Body of pancreas (tissue), 4 donors: ENCODE measurements at regions not wholly inside any gene's neighbourhood (a gene's known extent, or its start where the extent isn't known, plus 50 kb on each side); places are given as distances from the start of the nearest gene placed in this dataset.

Source experiments
- ATAC-seq: fragments of 150-250 bp; one replicate; pipeline ENCODE4 v1.9.1; 2016
- DNase-seq, 4 donors: peaks; one replicate each; pipeline ENCODE4 v3.0.0-alpha.2; 2019
- H3K27ac ChIP-seq, 4 donors: fragments of 200-600 bp; sonication (generic); 1 replicate in 3 of 4; 2 replicates in 1 of 4; pipeline versions ENCODE4 v1.5.1 to v1.6.1; 2016 to 2019; ENCODE audit warnings: mild to moderate bottlenecking in 1 of 4, mixed read lengths in 1 of 4, moderate library complexity in 1 of 4
- H3K27me3 ChIP-seq, 2 donors: fragments of 200-600 bp; sonication (generic); one replicate each; pipeline ENCODE4 v1.6.0; 2016; ENCODE audit warnings: mild to moderate bottlenecking in 1 of 2
- H3K36me3 ChIP-seq, 2 donors: fragments of 200-600 bp; sonication (generic); replicated peaks in 1 of 2; 2 replicates each; pipeline ENCODE4 v1.5.1; 2016; ENCODE audit warnings: low read depth in 2 of 2; ENCODE audit not compliant: insufficient read depth in 1 of 2
- H3K4me1 ChIP-seq: fragments of 200-600 bp; sonication (generic); one replicate; pipeline ENCODE4 v1.6.0; 2016
- H3K4me3 ChIP-seq, 2 donors: fragments of 200-600 bp; sonication (generic); 1 replicate in 1 of 2; 2 replicates in 1 of 2; pipeline ENCODE4 v1.5.1; 2016 to 2019
- H3K9me3 ChIP-seq, 3 donors: fragments of 200-600 bp; sonication (generic); 1 replicate in 2 of 3; 2 replicates in 1 of 3; pipeline ENCODE4 v1.5.1; 2016
- CTCF ChIP-seq, 7 experiments: fragments of 450-650 bp in 4 of 7; fragments of 200-600 bp in 3 of 7; sonication (generic) in 3 of 7; IDR thresholded peaks; one replicate each; pipeline ENCODE4 v1.5.1; 2016 to 2019; ENCODE audit warnings: antibody characterized with exemption in 7 of 7
- POLR2A ChIP-seq, 3 donors: fragments of 450-650 bp; IDR thresholded peaks; one replicate each; pipeline ENCODE4 v1.6.1; 2016; ENCODE audit warnings: antibody characterized with exemption in 3 of 3, mild to moderate bottlenecking in 2 of 3
- WGBS, 2 donors: methylation state at CpG; one replicate each; pipeline ENCODE4 v1.1.5; 2017; 5-methylcytosine and 5-hydroxymethylcytosine counted together
- intact Hi-C: fragments of 100-400 bp; cut with DNase I; formaldehyde crosslinking; loops from one replicate; pipeline ENCODE4 v1.15.1; 2023

- Histone ChIP-seq H3K36me3 (no peaks in the 10 kb centered on the region), H3K9me3 (no peaks in the 10 kb centered on the region), H3K27me3 (no peaks in the 10 kb centered on the region), H3K27ac (no peak overlapping the region), H3K4me3 (no peak overlapping the region), H3K4me1 (peaks cover 42% of the 10 kb centered on the region)
- DNase-seq, result no peak
- TF ChIP-seq CTCF (IDR thresholded peaks at IDR 0.05), result no peak
- TF ChIP-seq POLR2A (IDR thresholded peaks at IDR 0.05), result no peak
- WGBS, 2 donors, result 82 to 84% methylated on average over 11 of the region's 11 CpGs
- no peak for ATAC-seq
- intact Hi-C loops, result no loop called here
Measured at GRCh38 chr1:229105822-229106525, 164.9 kb upstream of the RAB4A start.

- peaks cover 49% of the 10 kb centered on the region for H3K4me1 ChIP-seq
- ATAC-seq (no peak), DNase-seq (no peak)
- 80 to 87% methylated on average over 7 of the region's 7 CpGs for WGBS, 2 donors
- no peak overlapping the region for H3K27ac ChIP-seq
- intact Hi-C loops, result no loop called here
- TF ChIP-seq CTCF (IDR thresholded peaks at IDR 0.05), result no peak
- TF ChIP-seq POLR2A (IDR thresholded peaks at IDR 0.05), result no peak
- H3K4me3 ChIP-seq, result no peak overlapping the region
- no peaks in the 10 kb centered on the region for H3K36me3 ChIP-seq
- no peaks in the 10 kb centered on the region for H3K9me3 ChIP-seq
- no peaks in the 10 kb centered on the region for H3K27me3 ChIP-seq
Measured at GRCh38 chr1:229106526-229107125, 164.3 kb upstream of the RAB4A start.

GRCh38 chr1:229107304-229107815 is 163.6 kb upstream of the RAB4A start:
- intact Hi-C loops, result no loop called here
- DNase-seq (peak in 1 of 4 donors; percentile 2), ATAC-seq (no peak)
- Histone ChIP-seq H3K27me3 (no peaks in the 10 kb centered on the region), H3K9me3 (no peaks in the 10 kb centered on the region), H3K27ac (no peak overlapping the region), H3K4me1 (peaks cover 56% of the 10 kb centered on the region), H3K4me3 (no peak overlapping the region), H3K36me3 (no peaks in the 10 kb centered on the region)
- TF ChIP-seq CTCF (IDR thresholded peaks at IDR 0.05) (no peak), POLR2A (IDR thresholded peaks at IDR 0.05) (no peak)
- 49 to 50% methylated on average over 5 to 6 of the region's 6 CpGs for WGBS, 2 donors

- Histone ChIP-seq H3K4me1 (peaks cover 56% of the 10 kb centered on the region), H3K36me3 (no peaks in the 10 kb centered on the region), H3K27ac (peak overlapping the region in 2 of 4 donors; percentile 69 to 71), H3K4me3 (no peak overlapping the region), H3K27me3 (no peaks in the 10 kb centered on the region), H3K9me3 (no peaks in the 10 kb centered on the region)
- TF ChIP-seq POLR2A (IDR thresholded peaks at IDR 0.05) (no peak), CTCF (IDR thresholded peaks at IDR 0.05) (no peak)
- no peak for DNase-seq
- ATAC-seq, result no peak
- intact Hi-C loops, result no loop called here
- 82 to 94% methylated on average over 2 of the region's 2 CpGs for WGBS, 2 donors
Measured at GRCh38 chr1:229107972-229108371, 162.9 kb upstream of the RAB4A start.
